ENCODE measurements at regions not wholly inside any gene's neighbourhood (a gene's known extent, or its start where the extent isn't known, plus 50 kb on each side); places are given as distances from the start of the nearest gene placed in this dataset.
A peak's percentile ranks its signal among the peaks of the same experiment; 100 is the strongest.

DNA sequence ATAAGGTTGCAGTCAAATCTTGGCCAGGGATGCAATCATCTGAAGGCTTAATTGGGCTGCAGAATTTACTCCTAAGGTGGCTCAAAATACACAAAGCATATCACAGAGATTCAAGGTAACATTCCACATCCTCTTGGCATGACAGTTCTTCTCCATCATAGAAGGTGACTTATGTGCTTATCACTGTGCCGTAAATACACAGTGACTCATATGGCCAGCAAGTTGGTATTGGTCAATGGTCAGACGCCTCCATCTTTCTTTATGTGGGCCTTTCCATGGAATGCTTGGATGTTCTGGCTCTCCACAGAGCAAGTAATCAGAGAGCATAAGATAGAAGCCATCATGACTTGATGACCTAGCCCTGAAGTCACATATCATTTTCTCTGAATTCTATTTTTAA, 168.8 kb upstream of the ST8SIA2 start:
- in situ Hi-C loops (cut with MboI; ENCODE audit: low pct_unique_long_range_greater_than_20kb, low sequenced_read_pairs) = no loop called here

DNA sequence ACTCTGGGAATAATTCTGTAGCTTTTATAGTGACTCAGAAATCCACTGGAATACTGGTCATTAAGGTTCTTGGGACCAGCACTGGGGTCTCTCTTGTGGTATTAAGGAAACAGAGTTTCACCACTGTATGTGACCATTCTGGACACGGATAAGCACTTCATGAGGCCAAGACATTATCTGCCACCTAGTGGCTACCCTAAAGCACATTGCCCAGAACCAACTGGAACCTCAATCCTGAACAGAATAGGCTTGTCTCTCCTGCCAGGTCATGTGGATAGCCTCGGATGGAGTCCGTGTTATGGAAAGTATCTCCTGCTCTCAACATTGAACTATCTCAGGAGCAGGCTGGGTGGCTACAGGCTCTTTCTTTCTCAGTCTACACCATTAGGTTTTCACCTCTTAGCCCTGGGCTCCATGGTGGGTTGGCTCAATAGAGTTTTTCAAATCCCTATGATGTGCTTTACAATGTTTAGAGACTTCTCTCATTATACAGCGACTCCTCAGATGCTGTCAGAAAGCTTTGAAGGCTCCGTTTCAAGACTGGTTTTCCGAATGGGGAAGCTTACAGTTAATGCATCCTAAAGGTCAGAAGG, 167.6 kb upstream of the ST8SIA2 start:
- in situ Hi-C loops (cut with MboI; ENCODE audit: low pct_unique_long_range_greater_than_20kb, low sequenced_read_pairs) = no loop called here
- DNase-seq = peak; percentile 6

More for the DNA sequence above, 168.8 kb upstream of the ST8SIA2 start:
- DNase-seq = no peak

DNA sequence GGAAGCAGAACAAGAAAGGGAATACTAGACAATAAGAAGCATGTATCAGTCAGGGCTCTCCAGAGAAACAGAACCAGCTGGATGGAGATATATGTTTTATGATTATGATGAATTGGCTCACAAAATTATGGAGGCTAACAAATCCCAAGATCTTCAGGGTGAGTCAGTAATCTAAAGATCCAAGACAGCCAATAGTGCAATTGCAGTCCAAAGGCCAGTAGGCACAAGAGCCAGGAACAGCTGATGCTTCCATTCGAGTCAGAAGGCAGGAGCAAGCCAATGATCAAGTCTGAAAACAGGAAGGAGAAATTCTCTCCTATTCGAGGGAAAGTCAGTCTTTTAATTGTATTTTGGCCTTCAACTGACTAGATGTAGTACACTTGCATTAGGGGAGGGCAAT, 164.9 kb upstream of the ST8SIA2 start:
- in situ Hi-C loops (cut with MboI; ENCODE audit: low pct_unique_long_range_greater_than_20kb, low sequenced_read_pairs) = no loop called here
- no peak for DNase-seq

DNA sequence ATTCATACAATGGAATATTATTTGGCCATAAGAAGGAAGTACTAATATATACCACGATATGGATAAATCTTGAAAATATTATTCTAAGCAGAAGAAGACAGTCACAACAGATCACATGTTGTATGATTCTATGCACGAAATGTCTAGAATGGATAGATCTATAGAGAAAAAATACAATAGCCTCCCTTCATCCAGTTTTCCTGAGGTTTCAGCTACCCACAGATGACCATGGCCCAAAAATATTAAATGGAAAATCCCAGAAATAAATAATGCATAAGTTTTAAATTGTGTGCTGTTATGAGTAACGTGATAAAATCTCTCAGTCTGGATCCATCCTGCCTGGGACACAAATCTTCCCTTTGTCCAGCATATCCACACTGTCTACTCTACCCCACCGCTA, 162.2 kb upstream of the ST8SIA2 start:
- in situ Hi-C loops (cut with MboI; ENCODE audit: low pct_unique_long_range_greater_than_20kb, low sequenced_read_pairs) = no loop called here
- DNase-seq = no peak

DNA sequence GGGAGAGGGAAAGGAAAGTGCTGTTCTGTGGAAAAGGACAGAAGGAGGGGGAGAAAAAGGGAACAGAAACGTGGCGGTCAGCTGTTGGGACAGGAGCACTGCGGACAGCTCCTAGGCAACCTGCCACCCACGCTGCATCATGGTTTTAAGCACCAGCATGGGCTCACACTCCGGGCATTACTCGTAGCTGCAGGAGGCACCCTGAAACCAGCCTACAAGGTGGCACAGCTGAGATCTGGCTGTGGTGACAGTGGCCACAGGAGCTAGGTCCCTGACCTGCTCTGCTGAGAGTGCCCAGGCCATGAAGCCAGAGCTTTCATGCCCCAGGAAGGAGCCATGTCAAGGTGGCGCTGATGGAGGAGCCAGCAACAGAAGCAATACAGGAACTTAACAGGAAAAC, 161.4 kb upstream of the ST8SIA2 start:
- no peak for DNase-seq
- in situ Hi-C loops (cut with MboI; ENCODE audit: low pct_unique_long_range_greater_than_20kb, low sequenced_read_pairs) = no loop called here

DNA sequence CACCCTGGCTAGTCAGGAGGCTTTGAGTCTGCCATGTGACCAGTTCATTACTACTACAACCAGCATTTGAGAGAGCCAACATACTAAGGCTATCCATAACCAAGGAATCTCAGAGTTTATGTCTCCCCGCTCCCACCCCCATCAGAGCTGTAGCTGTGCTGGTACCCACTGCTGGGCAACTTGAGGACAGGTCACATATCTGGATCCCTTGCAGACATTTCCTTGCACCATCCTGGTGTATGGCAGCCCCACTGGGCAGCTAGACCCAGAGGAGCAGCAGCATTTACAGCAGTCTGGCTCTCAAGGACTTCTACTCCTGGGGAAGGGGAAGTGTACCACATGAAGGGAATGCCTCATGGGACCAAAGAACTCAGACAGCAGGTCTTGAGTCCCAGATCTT, 160.8 kb upstream of the ST8SIA2 start:
- no peak for DNase-seq
- in situ Hi-C loops (cut with MboI; ENCODE audit: low pct_unique_long_range_greater_than_20kb, low sequenced_read_pairs) = no loop called here

DNA sequence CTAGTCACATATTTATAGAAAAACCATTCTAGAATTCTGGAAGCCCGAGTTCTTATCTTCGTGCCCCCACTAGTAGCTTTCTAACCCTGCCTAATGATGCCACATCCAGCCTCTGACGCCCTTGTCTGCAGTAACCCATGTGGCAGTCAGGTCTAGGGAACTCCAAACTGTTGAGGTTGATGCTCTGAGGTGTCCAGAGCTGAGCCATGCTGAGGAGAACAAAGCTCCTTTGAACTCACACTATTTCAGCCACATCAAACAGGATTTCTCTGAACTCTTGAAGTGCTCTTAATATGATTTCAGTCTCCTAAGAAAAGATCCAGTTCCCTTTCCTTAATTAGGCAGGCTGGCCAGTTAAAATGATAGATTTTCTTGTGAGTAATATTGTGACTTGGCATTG, 150.5 kb upstream of the ST8SIA2 start:
- no peak for DNase-seq
- in situ Hi-C loops (cut with MboI; ENCODE audit: low pct_unique_long_range_greater_than_20kb, low sequenced_read_pairs) = no loop called here

DNA sequence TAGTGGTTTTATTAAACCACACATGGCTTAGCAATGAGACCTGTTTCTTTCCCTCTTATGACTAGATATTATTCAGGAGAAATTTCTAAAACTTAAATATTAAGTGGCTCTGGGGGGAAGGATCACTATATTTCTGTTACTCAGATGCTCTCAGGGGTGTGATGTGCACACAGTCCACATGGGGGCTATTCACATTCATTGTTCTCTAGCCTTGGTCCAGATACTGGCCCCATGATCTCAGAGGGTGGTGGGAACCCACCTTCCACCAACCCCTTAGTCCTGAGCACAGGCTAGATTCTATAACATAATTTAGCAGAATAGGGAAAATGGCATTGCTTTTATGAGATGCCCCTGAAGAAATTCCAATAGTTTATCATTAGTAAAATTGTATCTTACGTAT, 149.0 kb upstream of the ST8SIA2 start:
- DNase-seq = no peak
- in situ Hi-C loops (cut with MboI; ENCODE audit: low pct_unique_long_range_greater_than_20kb, low sequenced_read_pairs) = no loop called here

DNA sequence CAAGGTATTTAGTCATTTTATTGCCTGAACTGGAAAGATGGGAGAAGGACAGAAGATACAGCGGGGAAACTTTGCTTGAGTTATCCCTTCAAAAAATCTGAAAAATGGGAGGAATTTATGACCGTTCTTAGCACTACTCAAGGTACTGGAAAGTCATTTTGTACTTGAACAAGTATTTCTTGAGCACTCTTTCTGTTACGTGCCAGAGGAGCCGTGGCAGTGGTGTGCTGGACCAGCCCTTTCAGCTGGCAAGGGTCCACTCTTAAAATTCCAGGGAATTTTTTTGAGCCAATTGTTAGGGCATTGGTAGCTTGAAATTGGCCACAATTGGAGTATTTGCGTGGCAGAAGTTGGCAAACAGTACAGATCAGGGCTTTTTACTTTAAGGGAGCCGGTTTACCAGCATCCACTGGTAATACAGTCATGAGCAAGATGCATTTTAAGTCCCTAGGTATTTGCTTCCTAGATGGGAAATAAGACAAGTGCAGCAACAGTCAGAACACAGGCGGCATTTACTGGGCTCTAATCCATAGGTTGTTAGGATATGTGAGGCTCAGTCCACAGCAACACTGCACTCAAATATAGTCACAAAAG, 145.9 kb upstream of the ST8SIA2 start:
- in situ Hi-C loops (cut with MboI; ENCODE audit: low pct_unique_long_range_greater_than_20kb, low sequenced_read_pairs) = no loop called here
- no peak for DNase-seq

DNA sequence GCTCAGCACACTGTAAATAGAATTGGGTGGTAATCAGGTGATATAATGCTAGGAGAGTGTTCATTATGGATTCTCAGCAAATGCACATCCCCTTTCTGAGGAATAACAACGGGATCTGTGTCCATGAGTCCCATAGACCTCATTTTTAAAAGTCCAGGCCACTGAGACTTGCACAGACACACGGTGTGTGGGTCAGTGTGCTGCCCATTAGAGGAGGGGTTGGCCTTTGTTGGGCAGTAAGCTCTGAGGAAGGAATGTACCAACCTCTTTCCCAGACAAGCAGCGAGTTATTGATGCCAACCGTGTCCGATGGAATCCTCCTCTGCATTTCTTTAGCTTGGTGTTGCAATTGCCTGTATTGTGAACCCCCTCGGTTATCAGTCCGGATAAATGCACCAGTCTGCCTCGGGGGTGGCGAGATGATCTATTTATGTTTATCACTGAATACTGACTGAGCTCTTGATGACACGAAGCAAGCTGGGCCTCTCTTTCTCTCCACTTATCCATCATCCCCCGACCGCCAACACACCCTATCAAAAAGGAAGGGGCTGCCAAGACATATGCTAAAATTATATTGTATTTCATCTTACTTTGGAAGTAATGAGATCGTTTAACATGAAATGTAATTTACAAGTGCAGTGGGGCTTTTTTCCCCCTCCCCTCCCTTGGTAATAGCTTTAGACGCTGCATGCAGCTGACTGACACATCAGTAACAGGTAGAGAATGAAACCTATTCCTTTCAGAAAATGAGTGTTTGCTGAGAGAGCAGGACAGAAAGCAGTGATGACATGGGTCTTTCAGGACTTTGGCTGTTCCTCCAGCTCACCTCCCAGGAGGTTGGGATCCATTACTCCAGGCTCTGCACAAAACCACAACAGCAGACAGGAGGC, 126.6 kb upstream of the ST8SIA2 start:
- no peak for DNase-seq
- in situ Hi-C loops (cut with MboI; ENCODE audit: low pct_unique_long_range_greater_than_20kb, low sequenced_read_pairs) = no loop called here

DNA sequence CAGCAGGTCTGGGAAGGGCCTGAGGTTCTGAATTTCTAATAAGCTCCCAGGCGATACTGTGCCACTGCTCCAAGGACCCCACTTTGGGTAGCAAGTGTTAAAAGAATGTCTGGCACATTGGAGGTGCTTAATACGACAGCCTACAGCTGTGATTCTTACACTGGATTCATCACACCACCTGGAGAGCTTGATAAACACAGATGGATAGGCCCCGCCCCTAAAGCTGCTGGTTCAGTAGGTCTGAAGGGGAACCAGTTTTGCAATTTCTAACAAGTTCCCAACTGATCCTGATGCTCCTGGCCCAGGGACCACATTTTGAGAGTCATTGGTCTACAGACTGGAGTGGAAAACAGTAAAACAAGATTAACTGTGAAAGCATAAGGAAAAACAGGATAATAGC, 124.8 kb upstream of the ST8SIA2 start:
- no peak for DNase-seq
- in situ Hi-C loops (cut with MboI; ENCODE audit: low pct_unique_long_range_greater_than_20kb, low sequenced_read_pairs) = no loop called here

DNA sequence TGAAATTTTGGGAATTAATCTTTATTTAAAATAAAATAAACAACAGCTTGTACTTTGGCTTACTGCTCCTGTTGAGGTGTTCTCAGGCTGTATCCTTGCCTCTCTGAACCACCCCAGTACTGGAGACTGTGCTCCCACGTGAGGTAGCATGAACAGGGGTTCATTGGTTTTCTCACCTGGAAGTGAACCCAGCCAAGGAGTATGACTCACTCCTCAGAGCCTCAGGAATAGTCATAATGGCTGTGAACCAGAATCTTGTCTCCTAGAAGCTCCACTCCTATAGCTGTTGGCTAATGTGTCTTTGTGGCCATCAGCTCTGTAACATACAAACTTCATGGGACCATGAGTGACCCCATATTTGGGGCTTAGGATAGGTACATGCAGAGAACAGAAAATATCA, 122.5 kb upstream of the ST8SIA2 start:
- in situ Hi-C loops (cut with MboI; ENCODE audit: low pct_unique_long_range_greater_than_20kb, low sequenced_read_pairs) = no loop called here
- DNase-seq = no peak

DNA sequence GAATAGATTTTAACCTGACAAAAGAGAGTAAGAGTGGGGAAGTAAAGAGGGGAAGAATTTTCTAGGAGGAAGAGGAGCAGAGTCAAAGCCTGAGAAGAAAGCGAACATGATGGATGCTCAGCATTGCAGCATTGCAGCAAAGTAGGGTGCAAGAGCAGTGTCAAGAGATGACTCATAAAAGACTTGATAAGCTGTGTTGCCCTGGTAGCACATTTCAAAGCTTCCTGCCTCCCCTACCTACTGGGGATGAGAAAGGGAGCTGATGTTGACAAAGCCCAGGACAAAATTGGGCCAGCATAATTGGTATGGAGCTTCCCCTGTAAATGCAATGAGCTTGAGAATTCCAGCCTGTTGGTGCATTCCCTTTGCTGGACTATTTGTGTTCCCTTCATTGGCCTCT, 121.6 kb upstream of the ST8SIA2 start:
- in situ Hi-C loops (cut with MboI; ENCODE audit: low pct_unique_long_range_greater_than_20kb, low sequenced_read_pairs) = no loop called here
- DNase-seq = no peak

DNA sequence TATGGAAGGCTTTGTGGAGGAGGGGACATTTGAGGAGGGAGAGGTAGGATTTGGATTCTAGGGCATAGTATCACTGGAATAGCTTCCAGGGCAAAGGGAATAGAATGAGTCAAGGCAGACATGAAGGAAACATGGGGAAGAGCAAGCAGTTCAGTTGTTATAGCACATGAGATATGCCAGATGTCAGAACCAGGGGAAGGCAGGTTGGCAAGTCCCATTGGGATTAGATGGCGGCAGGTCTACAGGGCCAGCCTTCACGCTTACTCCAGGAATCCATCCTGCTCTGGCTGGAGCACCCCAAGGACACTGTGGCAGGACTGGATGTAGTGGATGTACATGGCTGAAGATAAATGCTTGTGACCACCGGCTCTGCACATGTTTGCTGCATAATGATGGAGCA, 120.4 kb upstream of the ST8SIA2 start:
- in situ Hi-C loops (cut with MboI; ENCODE audit: low pct_unique_long_range_greater_than_20kb, low sequenced_read_pairs) = no loop called here
- no peak for DNase-seq

DNA sequence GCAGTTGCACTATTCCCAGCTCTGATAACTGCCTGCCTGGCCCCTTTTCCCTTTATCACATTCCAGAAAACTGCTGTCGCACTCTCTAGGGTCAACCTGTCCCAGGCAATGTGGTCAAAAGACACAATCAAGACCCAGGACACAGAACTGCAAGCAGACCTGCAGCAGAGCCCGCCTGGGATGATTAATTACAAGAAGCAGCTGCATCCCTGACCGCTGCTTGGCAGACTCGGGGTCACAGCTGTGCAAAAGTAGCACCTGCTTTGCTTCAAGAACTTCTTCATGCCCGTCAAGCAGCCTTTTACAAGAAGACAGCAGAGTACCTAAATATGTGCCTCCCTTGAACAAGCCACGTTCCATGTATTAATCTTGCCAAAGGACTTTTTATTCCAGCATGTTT, 120.0 kb upstream of the ST8SIA2 start:
- in situ Hi-C loops (cut with MboI; ENCODE audit: low pct_unique_long_range_greater_than_20kb, low sequenced_read_pairs) = no loop called here
- no peak for DNase-seq

DNA sequence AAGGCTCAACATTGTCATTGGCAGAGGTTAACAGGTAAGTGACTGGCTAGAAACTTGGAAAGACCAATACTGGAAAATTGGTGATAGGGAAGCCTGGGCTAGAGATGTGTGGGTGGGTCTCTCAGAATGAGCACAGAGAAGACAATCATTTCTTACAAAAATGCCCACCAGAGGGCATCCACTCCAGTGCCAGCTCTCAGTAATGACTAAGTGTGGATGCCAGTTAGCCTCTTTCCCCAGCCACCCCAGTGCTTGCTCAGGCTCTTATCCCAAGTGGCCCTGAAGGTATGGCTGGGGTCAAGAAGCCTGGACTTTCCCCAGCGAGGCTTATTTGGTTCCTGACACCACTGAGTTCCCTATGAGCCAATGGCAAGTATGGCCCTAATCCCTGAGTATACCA, 115.9 kb upstream of the ST8SIA2 start:
- DNase-seq = peak; percentile 33
- in situ Hi-C loops (cut with MboI; ENCODE audit: low pct_unique_long_range_greater_than_20kb, low sequenced_read_pairs) = no loop called here

DNA sequence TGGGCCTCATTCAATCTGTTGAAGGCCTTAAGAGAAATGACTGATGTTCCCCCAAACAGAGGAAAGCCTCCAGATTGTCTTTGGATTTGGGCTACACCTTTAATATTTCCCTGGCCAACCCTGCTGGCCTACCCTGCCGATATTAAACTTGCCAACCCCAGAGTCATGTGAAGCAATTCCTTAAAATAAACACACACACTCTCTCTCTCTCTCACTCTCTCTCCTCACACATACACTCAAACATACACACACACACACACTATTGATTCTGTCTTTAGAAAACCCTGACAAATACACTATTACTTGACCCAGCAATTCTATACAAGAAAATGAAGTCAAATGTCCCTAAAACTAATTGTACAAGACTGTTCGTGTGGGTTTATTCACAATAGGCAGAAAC, 109.9 kb upstream of the ST8SIA2 start:
- in situ Hi-C loops (cut with MboI; ENCODE audit: low pct_unique_long_range_greater_than_20kb, low sequenced_read_pairs) = no loop called here
- no peak for DNase-seq

DNA sequence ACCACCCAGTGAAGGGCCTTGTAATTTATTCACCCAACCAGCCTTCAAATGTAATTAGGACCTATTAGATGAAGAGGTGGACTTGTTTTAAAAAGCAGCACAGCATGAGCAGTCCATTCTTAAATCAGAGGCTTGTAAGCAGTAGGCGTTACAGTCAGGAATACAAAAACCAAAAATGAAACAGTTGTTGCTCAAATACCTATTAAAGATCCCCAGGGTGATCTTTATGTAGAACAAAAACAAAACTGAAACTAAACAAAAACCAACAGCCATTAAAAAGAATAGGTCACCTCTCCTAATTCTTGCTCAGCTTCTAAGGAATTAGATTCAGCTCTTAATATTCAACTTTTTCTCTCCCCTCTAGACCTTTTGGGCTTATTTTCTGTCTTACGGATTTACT, 104.9 kb upstream of the ST8SIA2 start:
- no peak for DNase-seq
- in situ Hi-C loops (cut with MboI; ENCODE audit: low pct_unique_long_range_greater_than_20kb, low sequenced_read_pairs) = no loop called here

DNA sequence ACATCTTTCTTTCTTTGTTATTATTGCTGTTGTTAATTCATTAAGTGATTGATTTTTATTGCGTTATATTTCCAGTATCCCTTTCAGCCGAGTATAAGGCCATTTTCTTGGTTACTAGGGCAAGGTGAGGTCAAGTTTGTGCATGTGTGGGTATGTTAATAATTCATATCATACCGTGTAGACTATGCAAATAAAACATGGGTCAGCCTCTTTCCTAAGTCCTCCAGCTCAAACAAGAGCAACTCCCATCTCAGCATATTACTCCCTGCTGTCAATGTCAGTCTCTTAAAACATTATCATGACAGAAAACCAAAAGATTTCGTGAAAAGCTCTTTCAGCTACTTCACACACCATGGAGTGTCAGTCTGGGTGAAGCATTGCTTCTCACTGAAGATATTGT, 103.9 kb upstream of the ST8SIA2 start:
- no peak for DNase-seq
- in situ Hi-C loops (cut with MboI; ENCODE audit: low pct_unique_long_range_greater_than_20kb, low sequenced_read_pairs) = no loop called here

DNA sequence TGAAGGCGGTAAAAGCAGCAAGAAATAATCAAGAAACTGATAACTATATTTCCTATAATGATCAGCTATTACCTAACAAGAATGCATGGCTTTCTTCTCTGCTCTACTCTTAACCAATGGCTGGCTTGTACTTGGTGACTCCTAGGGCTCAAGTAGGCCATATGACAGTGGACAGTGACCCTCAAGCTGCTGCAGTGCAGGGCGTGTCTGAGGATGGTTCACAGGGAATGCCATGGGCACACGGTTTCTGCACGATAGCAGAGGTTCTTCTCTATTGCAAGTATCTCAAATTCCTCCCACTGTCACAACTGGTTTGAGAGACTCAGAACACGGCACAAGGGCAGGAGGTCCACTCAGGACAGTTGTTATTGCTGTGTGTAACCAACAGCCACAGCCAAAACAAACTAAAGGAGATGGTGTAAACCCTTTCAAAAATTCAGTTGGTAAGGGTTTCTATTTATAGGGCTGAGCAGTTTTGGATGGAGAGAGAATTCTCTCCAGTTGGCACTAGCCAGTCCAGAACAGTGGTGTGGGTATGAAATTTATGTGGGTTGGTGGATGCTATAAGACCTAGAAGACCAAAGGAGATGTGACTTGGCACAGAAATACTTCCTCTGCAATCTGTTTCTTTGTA, 103.2 kb upstream of the ST8SIA2 start:
- in situ Hi-C loops (cut with MboI; ENCODE audit: low pct_unique_long_range_greater_than_20kb, low sequenced_read_pairs) = no loop called here
- DNase-seq = no peak

All from KBM-7 (cell line).